MM.1S (cell line): ENCODE measurements at regions not wholly inside any gene's neighbourhood (a gene's known extent, or its start where the extent isn't known, plus 50 kb on each side); places are given as distances from the start of the nearest gene placed in this dataset.
"Not testable (repeated sequence)": the region's sequence is repeated elsewhere in the genome, so short reads cannot be mapped to it uniquely, and the experiment has no call there.

Experiments used
- CTCF ChIP-seq: fragments of 300-600 bp; sonication (generic); IDR thresholded peaks from 2 replicates; pipeline ENCODE4 v1.5.1; 2016; ENCODE audit warnings: antibody characterized with exemption, low read length, mixed read lengths
- EZH2 ChIP-seq: fragments of 300-600 bp; sonication (generic); optimal IDR thresholded peaks from 2 replicates; pipeline ENCODE3; 2017; ENCODE audit warnings: low read depth, mild to moderate bottlenecking, antibody characterized with exemption, low read length, mixed read lengths

- not testable (repeated sequence) for TF ChIP-seq EZH2, CTCF
Observed at GRCh38 chr10:42900346-42900745, 117.8 kb downstream of the BMS1 start.
